ENCODE measurements at regions not wholly inside any gene's neighbourhood (a gene's known extent, or its start where the extent isn't known, plus 50 kb on each side); places are given as distances from the start of the nearest gene placed in this dataset.
"Not testable (repeated sequence)": the region's sequence is repeated elsewhere in the genome, so short reads cannot be mapped to it uniquely, and the experiment has no call there.

- H3K36me3 Mint-ChIP-seq (ENCODE audit: low read depth): no peaks in the 10 kb centered on the region
- H3K4me3 Mint-ChIP-seq: no peak overlapping the region
- H3K9me3 Mint-ChIP-seq: no peaks in the 10 kb centered on the region
- H3K27ac Mint-ChIP-seq: no peak overlapping the region
- no peaks in the 10 kb centered on the region for H3K4me1 Mint-ChIP-seq (ENCODE audit: low read depth)
- H3K27me3 Mint-ChIP-seq (ENCODE audit: low read depth): no peaks in the 10 kb centered on the region
These were observed 114.9 kb downstream of the ARRDC4 start for GRCh38 chr15:98075441-98075840.

GRCh38 chr15:98076021-98076816 is 115.7 kb downstream of the ARRDC4 start:
- Mint-ChIP-seq H3K36me3 (ENCODE audit: low read depth) (no peaks in the 10 kb centered on the region), H3K4me1 (ENCODE audit: low read depth) (no peaks in the 10 kb centered on the region), H3K27me3 (ENCODE audit: low read depth) (no peaks in the 10 kb centered on the region), H3K4me3 (no peak overlapping the region), H3K9me3 (no peaks in the 10 kb centered on the region), H3K27ac (no peak overlapping the region)

GRCh38 chr15:98077186-98077585 is 116.7 kb downstream of the ARRDC4 start:
- no peak overlapping the region for H3K27ac Mint-ChIP-seq
- H3K9me3 Mint-ChIP-seq: no peaks in the 10 kb centered on the region
- H3K27me3 Mint-ChIP-seq (ENCODE audit: low read depth): no peaks in the 10 kb centered on the region
- no peaks in the 10 kb centered on the region for H3K36me3 Mint-ChIP-seq (ENCODE audit: low read depth)
- H3K4me1 Mint-ChIP-seq (ENCODE audit: low read depth): no peaks in the 10 kb centered on the region
- H3K4me3 Mint-ChIP-seq: no peak overlapping the region

- Mint-ChIP-seq H3K36me3 (ENCODE audit: low read depth) (no peaks in the 10 kb centered on the region), H3K9me3 (no peaks in the 10 kb centered on the region), H3K27ac (no peak overlapping the region), H3K27me3 (ENCODE audit: low read depth) (no peaks in the 10 kb centered on the region), H3K4me3 (no peak overlapping the region), H3K4me1 (ENCODE audit: low read depth) (no peaks in the 10 kb centered on the region)
These were observed 120.3 kb downstream of the ARRDC4 start for GRCh38 chr15:98080791-98081190.

GRCh38 chr15:98083203-98083910 is 122.9 kb downstream of the ARRDC4 start:
- H3K4me1 Mint-ChIP-seq (ENCODE audit: low read depth): no peaks in the 10 kb centered on the region
- no peaks in the 10 kb centered on the region for H3K27me3 Mint-ChIP-seq (ENCODE audit: low read depth)
- no peak overlapping the region for H3K4me3 Mint-ChIP-seq
- H3K27ac Mint-ChIP-seq: no peak overlapping the region
- H3K36me3 Mint-ChIP-seq (ENCODE audit: low read depth): no peaks in the 10 kb centered on the region
- H3K9me3 Mint-ChIP-seq: no peaks in the 10 kb centered on the region

- H3K9me3 Mint-ChIP-seq: no peaks in the 10 kb centered on the region
- no peak overlapping the region for H3K27ac Mint-ChIP-seq
- H3K36me3 Mint-ChIP-seq (ENCODE audit: low read depth): no peaks in the 10 kb centered on the region
- H3K4me1 Mint-ChIP-seq (ENCODE audit: low read depth): no peaks in the 10 kb centered on the region
- H3K27me3 Mint-ChIP-seq (ENCODE audit: low read depth): no peaks in the 10 kb centered on the region
- H3K4me3 Mint-ChIP-seq: no peak overlapping the region
These were observed 124.6 kb downstream of the ARRDC4 start for GRCh38 chr15:98085003-98085639.

- H3K4me1 Mint-ChIP-seq (ENCODE audit: low read depth); H3K9me3 Mint-ChIP-seq; H3K4me3 Mint-ChIP-seq; H3K36me3 Mint-ChIP-seq (ENCODE audit: low read depth); H3K27me3 Mint-ChIP-seq (ENCODE audit: low read depth); H3K27ac Mint-ChIP-seq: not testable (repeated sequence)
These were observed 127.9 kb downstream of the ARRDC4 start for GRCh38 chr15:98088307-98088945.

- not testable (repeated sequence) for H3K27me3 Mint-ChIP-seq (ENCODE audit: low read depth); H3K36me3 Mint-ChIP-seq (ENCODE audit: low read depth); H3K4me1 Mint-ChIP-seq (ENCODE audit: low read depth); H3K27ac Mint-ChIP-seq; H3K9me3 Mint-ChIP-seq; H3K4me3 Mint-ChIP-seq
These were observed 128.8 kb downstream of the ARRDC4 start for GRCh38 chr15:98089352-98089751.

GRCh38 chr15:98097986-98098385 is 137.5 kb downstream of the ARRDC4 start:
- H3K4me1 Mint-ChIP-seq (ENCODE audit: low read depth); H3K27ac Mint-ChIP-seq; H3K4me3 Mint-ChIP-seq; H3K27me3 Mint-ChIP-seq (ENCODE audit: low read depth); H3K9me3 Mint-ChIP-seq; H3K36me3 Mint-ChIP-seq (ENCODE audit: low read depth): not testable (repeated sequence)

GRCh38 chr15:98100606-98101005 is 140.1 kb downstream of the ARRDC4 start:
- not testable (repeated sequence) for H3K4me3 Mint-ChIP-seq; H3K9me3 Mint-ChIP-seq; H3K27me3 Mint-ChIP-seq (ENCODE audit: low read depth); H3K27ac Mint-ChIP-seq; H3K36me3 Mint-ChIP-seq (ENCODE audit: low read depth); H3K4me1 Mint-ChIP-seq (ENCODE audit: low read depth)

GRCh38 chr15:98103570-98103969 is 143.1 kb downstream of the ARRDC4 start:
- Mint-ChIP-seq H3K9me3 (no peaks in the 10 kb centered on the region), H3K27me3 (ENCODE audit: low read depth) (no peaks in the 10 kb centered on the region), H3K4me1 (ENCODE audit: low read depth) (no peaks in the 10 kb centered on the region), H3K4me3 (no peak overlapping the region), H3K27ac (no peak overlapping the region), H3K36me3 (ENCODE audit: low read depth) (no peaks in the 10 kb centered on the region)

- not testable (repeated sequence) for H3K27me3 Mint-ChIP-seq (ENCODE audit: low read depth); H3K4me3 Mint-ChIP-seq; H3K27ac Mint-ChIP-seq; H3K9me3 Mint-ChIP-seq; H3K4me1 Mint-ChIP-seq (ENCODE audit: low read depth); H3K36me3 Mint-ChIP-seq (ENCODE audit: low read depth)
These were observed 144.1 kb downstream of the ARRDC4 start for GRCh38 chr15:98104386-98105151.

- H3K4me3 Mint-ChIP-seq; H3K4me1 Mint-ChIP-seq (ENCODE audit: low read depth); H3K27me3 Mint-ChIP-seq (ENCODE audit: low read depth); H3K27ac Mint-ChIP-seq; H3K9me3 Mint-ChIP-seq; H3K36me3 Mint-ChIP-seq (ENCODE audit: low read depth): not testable (repeated sequence)
These were observed 146.2 kb downstream of the ARRDC4 start for GRCh38 chr15:98106615-98107194.

- H3K36me3 Mint-ChIP-seq (ENCODE audit: low read depth): no peaks in the 10 kb centered on the region
- no peaks in the 10 kb centered on the region for H3K27me3 Mint-ChIP-seq (ENCODE audit: low read depth)
- H3K9me3 Mint-ChIP-seq: no peaks in the 10 kb centered on the region
- no peaks in the 10 kb centered on the region for H3K4me1 Mint-ChIP-seq (ENCODE audit: low read depth)
- no peak overlapping the region for H3K27ac Mint-ChIP-seq
- H3K4me3 Mint-ChIP-seq: no peak overlapping the region
These were observed 151.3 kb downstream of the ARRDC4 start for GRCh38 chr15:98111806-98112205.

All from T-helper 1 cell treated with Interleukin-12 subunit alpha and Interleukin-12 subunit beta and Interleukin-4 antibody, amounts not matched to agents 30 μg/mL and 1 μg/mL, for 36 hours (primary cell).